SU-DHL-6 (cell line): ENCODE measurements at regions not wholly inside any gene's neighbourhood (a gene's known extent, or its start where the extent isn't known, plus 50 kb on each side); places are given as distances from the start of the nearest gene placed in this dataset.

Experiments
- H2AFZ ChIP-seq: fragments of 200-600 bp; sonication (generic); 2 replicates; pipeline ENCODE4 v1.6.1; 2014; ENCODE audit warnings: low read depth, mild to moderate bottlenecking, moderate library complexity, mixed read lengths, antibody characterized with exemption, low read length; ENCODE audit not compliant: severe bottlenecking
- H3F3A ChIP-seq: fragments of 200-600 bp; shearing (Covaris generic); 2 replicates; pipeline ENCODE4 v1.6.0; 2016; ENCODE audit warnings: antibody characterized with exemption, mild to moderate bottlenecking; ENCODE audit not compliant: insufficient read depth
- H3K27ac ChIP-seq: fragments of 200-600 bp; sonication (generic); 2 replicates; pipeline ENCODE4 v1.5.1; 2016; ENCODE audit warnings: low read depth, mild to moderate bottlenecking, low read length, moderate library complexity, mixed read lengths
- H3K27me3 ChIP-seq: fragments of 200-600 bp; sonication (generic), shearing (Covaris generic); 2 replicates; pipeline ENCODE4 v1.6.0; 2014; ENCODE audit warnings: mild to moderate bottlenecking, low read length
- H3K36me3 ChIP-seq: fragments of 200-600 bp; sonication (generic); 2 replicates; pipeline ENCODE4 v1.6.1; 2014; ENCODE audit warnings: mild to moderate bottlenecking, low read length, mixed read lengths
- H3K4me2 ChIP-seq: fragments of 300-600, 200-600 bp; shearing (Covaris generic), sonication (generic); 2 replicates; pipeline ENCODE4 v1.6.0; 2014; ENCODE audit warnings: low read length, low read depth, mild to moderate bottlenecking; ENCODE audit not compliant: poor library complexity, severe bottlenecking
- H3K4me3 ChIP-seq: fragments of 200-600 bp; sonication (generic); 2 replicates; pipeline ENCODE4 v1.5.1; 2014; ENCODE audit warnings: antibody characterized with exemption, low read length, mild to moderate bottlenecking, mixed read lengths; ENCODE audit not compliant: insufficient read depth, poor library complexity, severe bottlenecking
- H3K79me2 ChIP-seq: fragments of 200-600 bp; sonication (generic); 2 replicates; pipeline ENCODE4 v1.6.1; 2014; ENCODE audit warnings: mild to moderate bottlenecking, low read length, moderate library complexity; ENCODE audit not compliant: insufficient read depth
- H3K9ac ChIP-seq: fragments of 200-600 bp; sonication (generic); 2 replicates; pipeline ENCODE4 v1.7.0; 2014; ENCODE audit warnings: mild to moderate bottlenecking, low read length
- H3K9me2 ChIP-seq: fragments of 200-600 bp; sonication (generic); replicated peaks from 2 replicates; pipeline ENCODE4 v1.6.1; 2014; ENCODE audit warnings: low read length; ENCODE audit not compliant: insufficient read depth
- H3K9me3 ChIP-seq: fragments of 200-600 bp; sonication (generic); 2 replicates; pipeline ENCODE4 v1.6.1; 2014; ENCODE audit warnings: low read length, mixed read lengths; ENCODE audit not compliant: insufficient read depth
- H4K20me1 ChIP-seq: fragments of 200-600 bp; sonication (generic); 2 replicates; pipeline ENCODE4 v1.6.1; 2014; ENCODE audit warnings: low read depth, mild to moderate bottlenecking, antibody characterized with exemption, low read length, moderate library complexity, mixed read lengths
- EZH2phosphoT487 ChIP-seq: fragments of 200-600 bp; sonication (generic), shearing (Covaris generic); conservative IDR thresholded peaks from 2 replicates; pipeline ENCODE4 v1.6.1; 2018; ENCODE audit warnings: mild to moderate bottlenecking, antibody characterized with exemption, low read length, moderate library complexity, mixed read lengths
- TF ChIP-seq, protein P1 (sequence below): fragments of 200-600 bp; sonication (generic); IDR thresholded peaks from one replicate; pipeline ENCODE4 v1.5.1; 2017; ENCODE audit warnings: antibody characterized with exemption, mild to moderate bottlenecking, low read length, moderate library complexity; ENCODE audit not compliant: insufficient read depth, poor library complexity, severe bottlenecking

DNA sequence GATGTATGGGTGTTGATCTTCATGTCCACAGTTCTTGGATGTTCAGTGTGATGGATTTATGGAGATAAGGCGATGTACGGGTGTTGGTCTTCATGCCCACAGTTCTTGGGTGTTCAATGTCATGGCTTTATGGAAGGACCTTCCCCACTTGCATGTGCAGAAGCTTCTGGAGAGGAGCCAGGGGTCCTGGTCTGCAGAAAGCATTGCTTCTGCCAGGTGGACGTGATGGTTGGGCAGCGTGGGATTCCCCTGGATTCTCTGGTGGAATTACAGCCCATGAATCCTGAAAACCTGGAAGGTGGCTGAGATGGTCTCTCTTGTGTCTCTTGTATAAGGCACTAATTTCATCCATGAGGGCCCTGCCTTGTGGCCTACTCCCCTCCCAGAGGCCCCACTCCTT lies 183.7 kb upstream of the TCERG1L start:
- Histone ChIP-seq H3K9me3 (no peaks in the 10 kb centered on the region), H3F3A (no peaks in the 10 kb centered on the region), H3K4me2 (no peak overlapping the region), H3K27me3 (no peaks in the 10 kb centered on the region), H2AFZ (no peak overlapping the region), H3K36me3 (no peaks in the 10 kb centered on the region), H3K9ac (no peak overlapping the region), H3K79me2 (no peaks in the 10 kb centered on the region), H3K27ac (no peak overlapping the region), H3K4me3 (no peak overlapping the region), H3K9me2 (no peaks in the 10 kb centered on the region), H4K20me1 (no peaks in the 10 kb centered on the region)
- TF ChIP-seq, protein P1, sequence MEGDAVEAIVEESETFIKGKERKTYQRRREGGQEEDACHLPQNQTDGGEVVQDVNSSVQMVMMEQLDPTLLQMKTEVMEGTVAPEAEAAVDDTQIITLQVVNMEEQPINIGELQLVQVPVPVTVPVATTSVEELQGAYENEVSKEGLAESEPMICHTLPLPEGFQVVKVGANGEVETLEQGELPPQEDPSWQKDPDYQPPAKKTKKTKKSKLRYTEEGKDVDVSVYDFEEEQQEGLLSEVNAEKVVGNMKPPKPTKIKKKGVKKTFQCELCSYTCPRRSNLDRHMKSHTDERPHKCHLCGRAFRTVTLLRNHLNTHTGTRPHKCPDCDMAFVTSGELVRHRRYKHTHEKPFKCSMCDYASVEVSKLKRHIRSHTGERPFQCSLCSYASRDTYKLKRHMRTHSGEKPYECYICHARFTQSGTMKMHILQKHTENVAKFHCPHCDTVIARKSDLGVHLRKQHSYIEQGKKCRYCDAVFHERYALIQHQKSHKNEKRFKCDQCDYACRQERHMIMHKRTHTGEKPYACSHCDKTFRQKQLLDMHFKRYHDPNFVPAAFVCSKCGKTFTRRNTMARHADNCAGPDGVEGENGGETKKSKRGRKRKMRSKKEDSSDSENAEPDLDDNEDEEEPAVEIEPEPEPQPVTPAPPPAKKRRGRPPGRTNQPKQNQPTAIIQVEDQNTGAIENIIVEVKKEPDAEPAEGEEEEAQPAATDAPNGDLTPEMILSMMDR, result no peak
- no peak for TF ChIP-seq EZH2phosphoT487

DNA sequence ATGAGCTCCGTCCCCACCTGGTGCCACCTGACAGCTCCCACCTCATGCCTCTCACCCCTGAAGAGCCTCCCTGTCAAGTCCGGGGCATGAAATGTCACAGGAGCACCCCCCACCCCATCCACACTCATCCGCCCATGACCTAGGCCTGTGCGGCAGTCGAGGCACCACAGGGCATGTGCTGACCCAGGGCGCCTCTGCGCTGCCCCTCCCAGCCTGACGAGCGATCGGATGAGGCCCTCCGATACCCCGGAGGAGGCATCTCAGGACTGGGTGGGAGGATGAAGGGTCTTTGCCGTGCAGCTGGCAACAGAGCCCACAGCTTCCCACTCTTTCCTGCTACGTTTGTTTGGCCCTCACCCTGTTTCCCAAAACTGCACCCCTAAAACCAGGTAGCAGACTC lies 184.4 kb upstream of the TCERG1L start:
- no peaks in the 10 kb centered on the region for H3F3A ChIP-seq
- H3K4me2 ChIP-seq, result no peak overlapping the region
- H3K9me3 ChIP-seq, result no peaks in the 10 kb centered on the region
- no peak overlapping the region for H3K4me3 ChIP-seq
- no peaks in the 10 kb centered on the region for H3K79me2 ChIP-seq
- no peak overlapping the region for H3K9ac ChIP-seq
- H3K9me2 ChIP-seq, result no peaks in the 10 kb centered on the region
- no peaks in the 10 kb centered on the region for H3K27me3 ChIP-seq
- H3K36me3 ChIP-seq, result no peaks in the 10 kb centered on the region
- no peak overlapping the region for H3K27ac ChIP-seq
- H2AFZ ChIP-seq, result no peak overlapping the region
- H4K20me1 ChIP-seq, result no peaks in the 10 kb centered on the region
- TF ChIP-seq EZH2phosphoT487, result no peak
- TF ChIP-seq, protein P1, result no peak

DNA sequence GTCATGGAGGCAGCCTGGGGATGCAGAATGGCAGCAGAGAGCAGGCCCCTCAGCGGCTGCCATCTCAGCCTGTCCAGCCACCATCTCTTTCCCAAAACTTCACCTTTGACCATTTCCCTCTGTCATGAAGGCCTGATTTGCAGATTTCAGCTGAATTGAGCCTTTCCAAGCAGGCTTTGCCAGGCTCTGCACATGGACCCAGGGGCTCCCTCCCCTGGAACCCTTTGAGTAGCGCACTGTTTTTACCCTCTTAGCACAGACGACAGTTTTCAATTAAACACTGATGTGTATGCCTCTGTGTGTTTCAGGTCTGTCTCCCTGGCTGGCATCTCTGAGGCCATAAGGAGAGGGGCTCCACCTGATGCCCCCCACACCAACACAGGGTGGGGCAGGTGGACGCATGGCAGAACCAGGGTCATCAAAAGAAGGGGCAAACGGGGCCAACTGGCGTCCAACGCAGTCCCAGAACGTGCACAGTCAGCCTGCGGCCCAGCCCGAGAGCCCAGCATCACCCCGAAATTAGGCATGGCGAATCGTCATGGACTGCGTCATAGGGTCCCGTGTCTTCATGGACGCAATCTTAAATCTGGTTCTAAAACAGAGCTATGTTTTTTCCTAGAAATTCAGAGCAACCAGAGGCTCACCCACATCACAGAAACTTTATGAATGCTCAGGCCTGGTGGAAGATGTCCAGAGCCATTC lies 185.0 kb upstream of the TCERG1L start:
- Histone ChIP-seq H2AFZ (no peak overlapping the region), H3K27me3 (no peaks in the 10 kb centered on the region), H3K4me3 (no peak overlapping the region), H3K9ac (no peak overlapping the region), H4K20me1 (no peaks in the 10 kb centered on the region), H3K9me3 (no peaks in the 10 kb centered on the region), H3F3A (no peaks in the 10 kb centered on the region), H3K79me2 (no peaks in the 10 kb centered on the region), H3K27ac (no peak overlapping the region), H3K36me3 (no peaks in the 10 kb centered on the region), H3K9me2 (no peaks in the 10 kb centered on the region), H3K4me2 (no peak overlapping the region)
- no peak for TF ChIP-seq EZH2phosphoT487
- TF ChIP-seq, protein P1, result no peak
